OCI-LY1 (cell line): ENCODE measurements at regions not wholly inside any gene's neighbourhood (a gene's known extent, or its start where the extent isn't known, plus 50 kb on each side); places are given as distances from the start of the nearest gene placed in this dataset.

Source experiments
- H2AFZ ChIP-seq: fragments of 200-600 bp; sonication (generic), shearing (Covaris generic); 2 replicates; pipeline ENCODE4 v1.6.0; 2014; ENCODE audit warnings: antibody characterized with exemption, mild to moderate bottlenecking, low read length
- H3F3A ChIP-seq: fragments of 200-600 bp; sonication (generic), shearing (Covaris generic); 2 replicates; pipeline ENCODE4 v1.6.0; 2014; ENCODE audit warnings: mild to moderate bottlenecking, antibody characterized with exemption, low read length, moderate library complexity; ENCODE audit not compliant: insufficient read depth
- H3K27ac ChIP-seq: fragments of 200-600 bp; sonication (generic); 2 replicates; pipeline ENCODE4 v1.5.1; 2014; ENCODE audit warnings: low read length, mixed run types, mild to moderate bottlenecking, low read depth; ENCODE audit not compliant: poor library complexity, severe bottlenecking
- H3K27me3 ChIP-seq: fragments of 200-600 bp; sonication (generic); 2 replicates; pipeline ENCODE4 v1.6.0; 2014; ENCODE audit warnings: antibody characterized with exemption, mild to moderate bottlenecking, low read length, moderate library complexity; ENCODE audit not compliant: insufficient read depth
- H3K36me3 ChIP-seq: fragments of 200-600 bp; sonication (generic); 2 replicates; pipeline ENCODE4 v1.6.1; 2014; ENCODE audit warnings: mild to moderate bottlenecking, antibody characterized with exemption, low read length, moderate library complexity, mixed read lengths; ENCODE audit not compliant: insufficient read depth
- H3K4me1 ChIP-seq: fragments of 200-600 bp; sonication (generic); 2 replicates; pipeline ENCODE4 v1.5.1; 2014; ENCODE audit warnings: mild to moderate bottlenecking, low read length, moderate library complexity; ENCODE audit not compliant: insufficient read depth, severe bottlenecking
- H3K4me2 ChIP-seq: fragments of 200-600 bp; sonication (generic), shearing (Covaris generic); 2 replicates; pipeline ENCODE4 v1.6.1; 2014; ENCODE audit warnings: low read length
- H3K4me3 ChIP-seq: fragments of 200-600 bp; sonication (generic); 2 replicates; pipeline ENCODE4 v1.5.1; 2014; ENCODE audit warnings: low read length, low read depth, mild to moderate bottlenecking, mixed read lengths; ENCODE audit not compliant: poor library complexity, severe bottlenecking
- H3K79me2 ChIP-seq: fragments of 200-600 bp; shearing (Covaris generic); 2 replicates; pipeline ENCODE4 v1.6.1; 2016; ENCODE audit warnings: mixed run types, low read length, mixed read lengths; ENCODE audit not compliant: insufficient read depth
- H3K9ac ChIP-seq: fragments of 200-600 bp; sonication (generic), shearing (Covaris generic); 2 replicates; pipeline ENCODE4 v1.6.1; 2014; ENCODE audit warnings: mild to moderate bottlenecking, low read length, mixed read lengths
- H3K9me2 ChIP-seq: fragments of 200-600 bp; sonication (generic), shearing (Covaris generic); 2 replicates; pipeline ENCODE4 v1.6.1; 2014; ENCODE audit warnings: low read depth, mild to moderate bottlenecking, low read length, mixed read lengths
- H3K9me3 ChIP-seq: fragments of 200-600 bp; shearing (Covaris generic); 2 replicates; pipeline ENCODE4 v1.6.1; 2014; ENCODE audit warnings: low read length, mixed read lengths
- H4K20me1 ChIP-seq: fragments of 200-600 bp; sonication (generic), shearing (Covaris generic); 2 replicates; pipeline ENCODE4 v1.6.0; 2016; ENCODE audit warnings: mild to moderate bottlenecking, low read length; ENCODE audit not compliant: insufficient read depth
- EZH2 ChIP-seq: fragments of 200-600 bp; sonication (generic), shearing (Covaris generic); IDR thresholded peaks from 2 replicates; pipeline ENCODE4 v1.8.0; 2017; ENCODE audit warnings: borderline replicate concordance, mixed run types, mild to moderate bottlenecking, antibody characterized with exemption, low read length, moderate library complexity, mixed read lengths
- TF ChIP-seq, protein P1 (sequence below): fragments of 200-600 bp; sonication (generic), shearing (Covaris generic); IDR thresholded peaks from 2 replicates; pipeline ENCODE4 v1.5.1; 2017; ENCODE audit warnings: mild to moderate bottlenecking, antibody characterized with exemption, low read length, moderate library complexity, mixed read lengths

DNA sequence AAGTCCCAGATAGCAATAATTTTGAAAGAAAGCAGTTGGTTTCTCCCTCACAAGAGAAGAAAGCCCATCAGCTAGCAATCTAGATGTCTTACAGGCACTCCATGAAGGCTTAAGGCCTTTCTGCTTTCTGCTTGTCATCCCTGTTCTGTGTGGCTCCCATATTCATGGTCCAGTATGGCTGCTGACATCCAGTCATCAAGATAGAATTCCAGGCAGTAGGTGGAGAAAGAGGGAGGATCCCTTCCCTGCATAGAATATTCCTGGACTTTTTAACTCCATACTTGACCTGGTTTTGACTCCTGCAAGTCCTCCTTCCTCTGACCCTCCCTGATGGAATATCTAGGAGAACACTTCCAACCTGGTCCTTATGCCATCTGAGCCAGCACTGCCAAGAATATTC lies 389.9 kb upstream of the AKR1E2 start:
- H3K4me2 ChIP-seq, result no peak overlapping the region
- H4K20me1 ChIP-seq, result no peaks in the 10 kb centered on the region
- no peaks in the 10 kb centered on the region for H3K4me1 ChIP-seq
- no peaks in the 10 kb centered on the region for H3K9me3 ChIP-seq
- no peaks in the 10 kb centered on the region for H3K9me2 ChIP-seq
- H3F3A ChIP-seq, result no peaks in the 10 kb centered on the region
- no peaks in the 10 kb centered on the region for H3K79me2 ChIP-seq
- no peak overlapping the region for H3K4me3 ChIP-seq
- H3K27me3 ChIP-seq, result no peaks in the 10 kb centered on the region
- H3K27ac ChIP-seq, result no peak overlapping the region
- H2AFZ ChIP-seq, result no peak overlapping the region
- H3K36me3 ChIP-seq, result no peaks in the 10 kb centered on the region
- no peak overlapping the region for H3K9ac ChIP-seq
- TF ChIP-seq, protein P1, sequence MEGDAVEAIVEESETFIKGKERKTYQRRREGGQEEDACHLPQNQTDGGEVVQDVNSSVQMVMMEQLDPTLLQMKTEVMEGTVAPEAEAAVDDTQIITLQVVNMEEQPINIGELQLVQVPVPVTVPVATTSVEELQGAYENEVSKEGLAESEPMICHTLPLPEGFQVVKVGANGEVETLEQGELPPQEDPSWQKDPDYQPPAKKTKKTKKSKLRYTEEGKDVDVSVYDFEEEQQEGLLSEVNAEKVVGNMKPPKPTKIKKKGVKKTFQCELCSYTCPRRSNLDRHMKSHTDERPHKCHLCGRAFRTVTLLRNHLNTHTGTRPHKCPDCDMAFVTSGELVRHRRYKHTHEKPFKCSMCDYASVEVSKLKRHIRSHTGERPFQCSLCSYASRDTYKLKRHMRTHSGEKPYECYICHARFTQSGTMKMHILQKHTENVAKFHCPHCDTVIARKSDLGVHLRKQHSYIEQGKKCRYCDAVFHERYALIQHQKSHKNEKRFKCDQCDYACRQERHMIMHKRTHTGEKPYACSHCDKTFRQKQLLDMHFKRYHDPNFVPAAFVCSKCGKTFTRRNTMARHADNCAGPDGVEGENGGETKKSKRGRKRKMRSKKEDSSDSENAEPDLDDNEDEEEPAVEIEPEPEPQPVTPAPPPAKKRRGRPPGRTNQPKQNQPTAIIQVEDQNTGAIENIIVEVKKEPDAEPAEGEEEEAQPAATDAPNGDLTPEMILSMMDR, result no peak
- no peak for TF ChIP-seq EZH2

DNA sequence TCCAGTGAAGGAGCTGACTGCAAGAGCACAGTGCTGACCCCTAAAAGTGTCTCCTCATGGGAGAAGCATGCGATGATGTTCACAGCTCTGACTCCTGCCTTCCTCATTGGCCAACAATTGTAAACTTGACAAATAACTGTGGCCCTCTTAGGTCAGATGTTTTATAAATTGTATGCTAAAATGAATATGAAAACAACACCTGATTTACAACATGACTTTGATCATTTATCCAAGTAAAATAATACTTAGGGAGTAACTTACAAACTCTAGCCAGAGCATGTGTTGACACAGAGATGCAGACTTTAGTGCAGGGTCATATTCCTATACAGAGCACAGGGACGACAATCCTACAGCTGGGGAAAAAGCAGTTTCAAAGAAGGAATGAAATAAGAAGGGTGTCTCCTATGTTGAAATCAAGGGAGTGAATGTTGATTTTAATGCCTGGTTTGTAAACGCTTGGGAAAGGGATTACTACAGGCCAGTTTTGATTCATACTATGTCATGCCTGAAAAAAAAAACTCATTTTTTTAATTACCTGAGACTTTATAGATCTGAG lies 391.4 kb upstream of the AKR1E2 start:
- Histone ChIP-seq H2AFZ (no peak overlapping the region), H4K20me1 (no peaks in the 10 kb centered on the region), H3K4me3 (no peak overlapping the region), H3K79me2 (no peaks in the 10 kb centered on the region), H3F3A (no peaks in the 10 kb centered on the region), H3K9me2 (no peaks in the 10 kb centered on the region), H3K36me3 (no peaks in the 10 kb centered on the region), H3K4me1 (no peaks in the 10 kb centered on the region), H3K27ac (no peak overlapping the region), H3K9me3 (no peaks in the 10 kb centered on the region), H3K9ac (no peak overlapping the region), H3K27me3 (no peaks in the 10 kb centered on the region), H3K4me2 (no peak overlapping the region)
- TF ChIP-seq EZH2, result no peak
- TF ChIP-seq, protein P1, result no peak

DNA sequence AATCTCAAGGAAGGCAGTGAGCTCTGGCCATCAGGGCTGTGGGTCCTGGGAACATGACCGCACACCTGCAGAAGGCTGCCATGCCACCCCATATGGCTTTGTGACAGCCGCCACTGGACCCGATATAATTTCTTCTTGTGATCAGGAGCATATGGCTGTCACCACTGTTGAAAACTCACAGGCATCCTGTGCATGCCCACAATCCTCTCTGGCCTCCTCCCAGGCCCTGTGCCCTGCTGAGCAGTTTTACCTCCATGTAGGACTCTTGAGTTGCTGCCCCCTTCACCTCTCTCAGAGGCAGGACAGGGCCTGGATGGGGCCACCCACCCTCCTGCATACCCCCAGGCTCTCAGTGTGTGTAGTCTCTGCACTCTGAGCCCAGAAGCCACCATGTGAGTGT lies 391.9 kb upstream of the AKR1E2 start:
- Histone ChIP-seq H3K27ac (no peak overlapping the region), H3K9ac (no peak overlapping the region), H3K4me2 (no peak overlapping the region), H3K36me3 (no peaks in the 10 kb centered on the region), H3K79me2 (no peaks in the 10 kb centered on the region), H3F3A (no peaks in the 10 kb centered on the region), H3K4me1 (no peaks in the 10 kb centered on the region), H3K9me3 (no peaks in the 10 kb centered on the region), H2AFZ (no peak overlapping the region), H4K20me1 (no peaks in the 10 kb centered on the region), H3K9me2 (no peaks in the 10 kb centered on the region), H3K27me3 (no peaks in the 10 kb centered on the region), H3K4me3 (no peak overlapping the region)
- TF ChIP-seq, protein P1, result no peak
- no peak for TF ChIP-seq EZH2
